HEK293T (cell line): ENCODE measurements at regions not wholly inside any gene's neighbourhood (a gene's known extent, or its start where the extent isn't known, plus 50 kb on each side); places are given as distances from the start of the nearest gene placed in this dataset.

Source experiments
- CTCF ChIA-PET: fragments of 350-600 bp; formaldehyde crosslinking; extraction: SDS; loops from one replicate; lab custom pipeline; 2021; ENCODE audit warnings: antibody characterized with exemption, inconsistent platforms; lab: Yijun Ruan, JAX
- POLR2A ChIA-PET: fragments of 350-600 bp; formaldehyde crosslinking; extraction: SDS; loops from one replicate; lab custom pipeline; 2020; ENCODE audit warnings: antibody characterized with exemption, inconsistent platforms; lab: Yijun Ruan, JAX
- DNase-seq: peaks from one replicate; pipeline ENCODE4 v3.0.0; 2012; ENCODE audit warnings: mixed read lengths; ENCODE audit errors: extremely low spot score
- ARNT ChIP-seq: fragments of 450-650 bp; IDR thresholded peaks from 2 replicates; pipeline ENCODE4 v1.6.1; 2017; ENCODE audit warnings: mild to moderate bottlenecking
- BHLHE40 ChIP-seq: fragments of 450-650 bp; IDR thresholded peaks from 2 replicates; pipeline ENCODE4 v1.6.1; 2016; ENCODE audit warnings: mild to moderate bottlenecking, moderate library complexity, borderline replicate concordance
- CTBP1 ChIP-seq: fragments of 450-650 bp; IDR thresholded peaks from 2 replicates; pipeline ENCODE4 v1.6.1; 2016; ENCODE audit warnings: borderline replicate concordance
- ELF4 ChIP-seq: fragments of 450-650 bp; IDR thresholded peaks from 2 replicates; pipeline ENCODE4 v1.6.1; 2017; ENCODE audit warnings: antibody characterized with exemption
- FOXA1 ChIP-seq: fragments of 450-650 bp; IDR thresholded peaks from 2 replicates; pipeline ENCODE4 v1.6.1; 2016; ENCODE audit warnings: mild to moderate bottlenecking
- FOXK2 ChIP-seq: fragments of 450-650 bp; IDR thresholded peaks from 2 replicates; pipeline ENCODE4 v1.6.1; 2016; ENCODE audit warnings: mild to moderate bottlenecking
- FOXM1 ChIP-seq: fragments of 450-650 bp; IDR thresholded peaks from 2 replicates; pipeline ENCODE4 v1.6.1; 2017; ENCODE audit warnings: mild to moderate bottlenecking, borderline replicate concordance
- HDGF ChIP-seq: fragments of 450-650 bp; IDR thresholded peaks from 2 replicates; pipeline ENCODE4 v1.6.1; 2017; ENCODE audit warnings: antibody characterized with exemption, borderline replicate concordance
- L3MBTL2 ChIP-seq: fragments of 450-650 bp; conservative IDR thresholded peaks from 2 replicates; pipeline ENCODE4 v1.6.1; 2016; ENCODE audit warnings: mild to moderate bottlenecking
- LEF1 ChIP-seq: fragments of 450-650 bp; IDR thresholded peaks from 2 replicates; pipeline ENCODE4 v1.6.1; 2017; ENCODE audit warnings: mild to moderate bottlenecking, borderline replicate concordance
- NFRKB ChIP-seq: fragments of 450-650 bp; IDR thresholded peaks from 2 replicates; pipeline ENCODE4 v1.6.1; 2016; ENCODE audit warnings: mild to moderate bottlenecking, moderate library complexity
- SP1 ChIP-seq: fragments of 450-650 bp; IDR thresholded peaks from 2 replicates; pipeline ENCODE4 v1.6.1; 2017
- SUZ12 ChIP-seq: fragments of 450-650 bp; IDR thresholded peaks from 2 replicates; pipeline ENCODE4 v1.6.1; 2016; ENCODE audit warnings: mild to moderate bottlenecking
- TARDBP ChIP-seq: fragments of 450-650 bp; IDR thresholded peaks from 2 replicates; pipeline ENCODE4 v1.6.1; 2016
- ZNF384 ChIP-seq: fragments of 450-650 bp; IDR thresholded peaks from 2 replicates; pipeline ENCODE4 v1.6.1; 2016
- TF ChIP-seq, protein P1 (sequence below): fragments of 450-650 bp; IDR thresholded peaks from 2 replicates; pipeline ENCODE4 v1.6.1; 2016

DNA sequence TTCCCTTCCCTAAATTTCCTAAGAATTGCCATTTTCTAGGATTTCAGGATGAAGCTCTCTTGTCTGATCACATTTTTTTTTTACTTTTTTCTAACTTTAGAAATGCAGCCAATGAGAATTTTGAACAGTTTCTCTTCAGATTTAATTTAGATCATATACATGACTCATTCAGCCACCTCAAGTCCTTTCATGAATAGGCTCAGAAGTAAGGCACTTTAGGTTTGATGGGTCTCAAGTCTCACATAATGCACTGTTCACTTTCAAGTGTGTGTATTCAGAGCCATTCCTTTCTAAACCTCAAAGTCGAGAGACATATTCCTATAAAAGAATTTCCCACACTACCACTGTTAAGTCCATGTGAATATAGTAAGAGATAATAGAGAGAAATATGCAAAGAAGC is 614.1 kb upstream of the VRK2 start:
- ChIA-PET POLR2A (no interaction called here), CTCF (no interaction called here)
- no peak for DNase-seq
- no peak for TF ChIP-seq ZNF384
- TF ChIP-seq HDGF: no peak
- no peak for TF ChIP-seq SUZ12
- TF ChIP-seq, protein P1, sequence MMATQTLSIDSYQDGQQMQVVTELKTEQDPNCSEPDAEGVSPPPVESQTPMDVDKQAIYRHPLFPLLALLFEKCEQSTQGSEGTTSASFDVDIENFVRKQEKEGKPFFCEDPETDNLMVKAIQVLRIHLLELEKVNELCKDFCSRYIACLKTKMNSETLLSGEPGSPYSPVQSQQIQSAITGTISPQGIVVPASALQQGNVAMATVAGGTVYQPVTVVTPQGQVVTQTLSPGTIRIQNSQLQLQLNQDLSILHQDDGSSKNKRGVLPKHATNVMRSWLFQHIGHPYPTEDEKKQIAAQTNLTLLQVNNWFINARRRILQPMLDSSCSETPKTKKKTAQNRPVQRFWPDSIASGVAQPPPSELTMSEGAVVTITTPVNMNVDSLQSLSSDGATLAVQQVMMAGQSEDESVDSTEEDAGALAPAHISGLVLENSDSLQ: no peak
- no peak for TF ChIP-seq LEF1
- TF ChIP-seq FOXA1: no peak
- TF ChIP-seq SP1: no peak
- no peak for TF ChIP-seq CTBP1
- no peak for TF ChIP-seq BHLHE40
- TF ChIP-seq ELF4: no peak
- TF ChIP-seq TARDBP: no peak
- no peak for TF ChIP-seq FOXM1

GRCh38 chr2:57434441-57434840 is 612.2 kb upstream of the VRK2 start:
- POLR2A ChIA-PET: no interaction called here
- no peak for TF ChIP-seq CTBP1
- TF ChIP-seq L3MBTL2: no peak
- TF ChIP-seq FOXA1: no peak
- TF ChIP-seq BHLHE40: no peak
- TF ChIP-seq HDGF: no peak
- TF ChIP-seq ZNF384: no peak
- TF ChIP-seq TARDBP: no peak
- TF ChIP-seq, protein P1: no peak
- no peak for TF ChIP-seq FOXM1
- TF ChIP-seq ELF4: no peak
- no peak for TF ChIP-seq SP1
- TF ChIP-seq NFRKB: no peak
- no peak for TF ChIP-seq FOXK2
- no peak for TF ChIP-seq LEF1
- no peak for TF ChIP-seq SUZ12
- TF ChIP-seq ARNT: no peak
- no peak for DNase-seq
- CTCF ChIA-PET: interaction anchor here (0.6 kb wide), 1 partner anchor 19 kb away, joined by 3 read pairs; no protein-coding TSS in a partner anchor

DNA sequence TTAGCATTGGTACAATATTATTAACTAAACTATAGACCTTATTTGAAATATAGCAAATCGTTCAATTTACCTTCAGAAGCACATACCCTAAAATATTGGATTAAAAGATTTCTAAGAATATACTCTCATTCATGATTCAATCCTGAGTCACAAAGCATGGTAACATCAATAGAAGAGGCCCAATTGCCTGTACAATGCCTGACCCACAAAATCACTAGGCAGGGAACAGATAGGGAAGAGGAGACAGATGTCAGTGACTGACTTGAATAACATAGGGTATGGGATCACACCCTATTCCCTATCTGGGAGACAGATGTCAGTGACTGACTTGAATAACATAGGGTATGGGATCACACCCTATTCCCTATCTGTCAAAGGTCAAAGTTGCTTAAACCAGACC is 611.6 kb upstream of the VRK2 start:
- TF ChIP-seq ZNF384: no peak
- no peak for TF ChIP-seq TARDBP
- TF ChIP-seq NFRKB: no peak
- no peak for TF ChIP-seq ELF4
- no peak for TF ChIP-seq SP1
- TF ChIP-seq BHLHE40: no peak
- TF ChIP-seq FOXK2: no peak
- no peak for TF ChIP-seq ARNT
- TF ChIP-seq LEF1: no peak
- no peak for TF ChIP-seq FOXA1
- TF ChIP-seq, protein P1: no peak
- no peak for TF ChIP-seq CTBP1
- TF ChIP-seq HDGF: no peak
- TF ChIP-seq SUZ12: no peak
- no peak for TF ChIP-seq L3MBTL2

DNA sequence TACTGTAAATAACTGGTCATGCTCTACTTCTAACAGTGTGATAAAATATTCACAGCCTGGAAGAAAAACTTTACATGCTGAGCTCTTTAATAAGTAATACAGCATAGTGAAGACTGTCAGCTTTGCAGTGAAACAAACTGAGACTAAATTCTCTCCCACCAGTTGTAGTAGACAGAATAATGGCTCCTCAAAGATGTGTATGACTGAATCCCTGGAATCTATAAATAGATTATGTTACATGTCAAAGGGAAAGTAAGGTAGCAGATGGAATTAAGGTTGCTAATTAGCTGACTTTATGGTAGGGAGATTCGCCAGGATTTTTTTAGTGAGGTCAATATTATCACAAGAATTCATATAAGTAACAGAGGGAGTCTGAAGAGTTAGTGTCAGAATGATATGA is 609.5 kb upstream of the VRK2 start:
- no peak for DNase-seq
- TF ChIP-seq, protein P1: no peak
- TF ChIP-seq FOXA1 (no peak), FOXK2 (no peak), L3MBTL2 (no peak)
- POLR2A ChIA-PET: no interaction called here
- CTCF ChIA-PET: no interaction called here

More for the DNA sequence above, 611.6 kb upstream of the VRK2 start:
- ChIA-PET POLR2A (no interaction called here), CTCF (interaction anchor here (0.7 kb wide), 1 partner anchor 22 kb away, joined by 4 read pairs; no protein-coding TSS in a partner anchor)
- no peak for DNase-seq

DNA sequence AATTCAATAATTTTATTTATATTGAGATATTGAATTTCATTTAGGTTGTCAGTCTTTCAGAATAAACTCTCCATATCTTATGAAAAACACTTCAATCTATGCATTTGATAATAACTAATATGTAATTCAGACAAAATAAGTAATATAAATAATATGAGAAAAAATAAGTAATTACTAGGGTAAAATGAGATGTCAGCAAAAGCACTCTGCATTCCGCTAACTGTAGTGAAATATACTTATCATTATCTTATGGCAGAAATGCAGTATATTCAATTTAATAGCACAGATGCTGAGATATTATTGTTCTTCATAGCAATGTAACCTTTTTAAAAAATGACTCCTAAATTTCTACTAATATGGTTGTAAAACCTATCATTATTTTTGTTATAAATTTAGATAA is 606.2 kb upstream of the VRK2 start:
- DNase-seq: no peak
- CTCF ChIA-PET: no interaction called here
- POLR2A ChIA-PET: no interaction called here
- TF ChIP-seq L3MBTL2 (no peak), ELF4 (no peak), SP1 (no peak), FOXK2 (no peak), FOXA1 (no peak), FOXM1 (no peak), HDGF (no peak), ZNF384 (no peak), CTBP1 (no peak), TARDBP (no peak), NFRKB (no peak), ARNT (no peak), BHLHE40 (no peak), LEF1 (no peak), SUZ12 (no peak)

DNA sequence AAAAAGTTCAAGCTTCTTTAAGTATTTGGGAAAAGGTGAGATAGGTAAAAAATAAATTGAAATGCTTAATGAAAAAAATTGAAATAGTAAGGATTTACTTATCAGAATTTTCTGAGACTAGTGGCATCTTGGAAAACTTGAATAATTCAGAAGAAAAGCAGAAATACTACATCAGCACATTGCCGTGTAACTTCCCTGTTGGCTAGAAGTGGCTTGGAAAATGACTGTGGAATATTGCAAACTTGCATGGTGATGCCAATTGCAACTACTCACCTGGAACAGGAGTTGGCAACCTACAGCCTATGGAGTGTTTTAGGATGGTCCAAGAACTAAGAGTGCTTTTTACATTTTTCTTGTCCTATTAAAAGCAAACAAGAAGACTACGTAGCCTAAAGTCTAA is 603.5 kb upstream of the VRK2 start:
- no peak for DNase-seq
- CTCF ChIA-PET: no interaction called here
- no peak for TF ChIP-seq FOXA1
- TF ChIP-seq, protein P1: no peak
- TF ChIP-seq SP1: no peak
- no peak for TF ChIP-seq ZNF384
- no peak for TF ChIP-seq FOXM1
- TF ChIP-seq SUZ12: no peak
- no peak for TF ChIP-seq L3MBTL2
- TF ChIP-seq ELF4: no peak
- no peak for TF ChIP-seq TARDBP
- no peak for TF ChIP-seq BHLHE40
- no peak for TF ChIP-seq FOXK2
- no peak for TF ChIP-seq CTBP1
- no peak for TF ChIP-seq LEF1
- no peak for TF ChIP-seq HDGF
- no peak for TF ChIP-seq ARNT
- POLR2A ChIA-PET: no interaction called here
